Neural cell (in vitro differentiated cells): ENCODE measurements at regions not wholly inside any gene's neighbourhood (a gene's known extent, or its start where the extent isn't known, plus 50 kb on each side); places are given as distances from the start of the nearest gene placed in this dataset.

Experiments used
- H2AFZ ChIP-seq: fragments of 200-600, 300-800 bp; sonication (generic), shearing (Covaris generic); 2 replicates; pipeline ENCODE4 v1.6.0; 2014; ENCODE audit warnings: low read depth, mild to moderate bottlenecking, antibody characterized with exemption, low read length, moderate library complexity
- H3F3A ChIP-seq: fragments of 200-600 bp; shearing (Covaris generic); 2 replicates; pipeline ENCODE4 v1.6.1; 2016; ENCODE audit warnings: mild to moderate bottlenecking, moderate library complexity, mixed read lengths, antibody characterized with exemption, low read length; ENCODE audit not compliant: insufficient read depth, poor library complexity, severe bottlenecking
- H3K27ac ChIP-seq: fragments of 200-600, 300-800 bp; sonication (generic), shearing (Covaris generic); 2 replicates; pipeline ENCODE4 v1.5.1; 2014; ENCODE audit warnings: mild to moderate bottlenecking, low read length, moderate library complexity
- H3K27me3 ChIP-seq: fragments of 300-800, 200-600 bp; sonication (generic), shearing (Covaris generic); 2 replicates; pipeline ENCODE4 v1.6.0; 2014; ENCODE audit warnings: mild to moderate bottlenecking, low read depth, low read length, moderate library complexity; ENCODE audit not compliant: insufficient read depth
- H3K36me3 ChIP-seq: fragments of 300-800, 200-600 bp; sonication (generic), shearing (Covaris generic); 2 replicates; pipeline ENCODE4 v1.5.1; 2014; ENCODE audit warnings: mild to moderate bottlenecking, antibody characterized with exemption, low read length, moderate library complexity; ENCODE audit not compliant: insufficient read depth
- H3K4me2 ChIP-seq: fragments of 300-800, 200-600 bp; sonication (generic), shearing (Covaris generic); 2 replicates; pipeline ENCODE4 v1.6.0; 2014; ENCODE audit warnings: mild to moderate bottlenecking, low read length
- H3K4me3 ChIP-seq: fragments of 300-800, 200-600 bp; sonication (generic), shearing (Covaris generic); 2 replicates; pipeline ENCODE4 v1.5.1; 2014; ENCODE audit warnings: mild to moderate bottlenecking, low read length, moderate library complexity
- H3K79me2 ChIP-seq: fragments of 200-600 bp; shearing (Covaris generic); replicated peaks from 2 replicates; pipeline ENCODE4 v1.6.0; 2014; ENCODE audit warnings: mild to moderate bottlenecking, low read length, moderate library complexity; ENCODE audit not compliant: insufficient read depth
- H3K9ac ChIP-seq: fragments of 300-800, 200-600 bp; sonication (generic), shearing (Covaris generic); 2 replicates; pipeline ENCODE4 v1.6.1; 2016; ENCODE audit warnings: mild to moderate bottlenecking, low read length, mixed read lengths
- H3K9me2 ChIP-seq: fragments of 200-600 bp; shearing (Covaris generic); 2 replicates; pipeline ENCODE4 v1.6.1; 2016; ENCODE audit warnings: mild to moderate bottlenecking, low read length, mixed read lengths; ENCODE audit not compliant: insufficient read depth
- H3K9me3 ChIP-seq: fragments of 200-600, 300-800 bp; sonication (generic), shearing (Covaris generic); 2 replicates; pipeline ENCODE4 v1.6.1; 2016; ENCODE audit warnings: mild to moderate bottlenecking, mixed run types, low read length, moderate library complexity, mixed read lengths
- H4K20me1 ChIP-seq: fragments of 200-600 bp; shearing (Covaris generic); 2 replicates; pipeline ENCODE4 v1.6.1; 2016; ENCODE audit warnings: mild to moderate bottlenecking, mixed run types; ENCODE audit not compliant: insufficient read depth
- CTCF ChIP-seq: fragments of 450-650 bp; IDR thresholded peaks from 2 replicates; pipeline ENCODE4 v1.5.1; 2014; ENCODE audit warnings: antibody characterized with exemption, mild to moderate bottlenecking, moderate library complexity; ENCODE audit not compliant: poor library complexity, severe bottlenecking
- EP300 ChIP-seq: fragments of 450-650 bp; conservative IDR thresholded peaks from 2 replicates; pipeline ENCODE4 v1.6.1; 2014; ENCODE audit warnings: antibody characterized with exemption, mild to moderate bottlenecking, moderate library complexity; ENCODE audit not compliant: poor library complexity, severe bottlenecking
- EZH2 ChIP-seq: fragments of 200-600, 300-800 bp; shearing (Covaris generic), sonication (generic); IDR thresholded peaks from 2 replicates; pipeline ENCODE4 v1.6.1; 2014; ENCODE audit warnings: antibody characterized with exemption, low read length, borderline replicate concordance, mild to moderate bottlenecking; ENCODE audit not compliant: insufficient read depth, poor library complexity, severe bottlenecking
- MXI1 ChIP-seq: fragments of 450-650 bp; conservative IDR thresholded peaks from 2 replicates; pipeline ENCODE4 v1.6.1; 2014; ENCODE audit warnings: antibody characterized with exemption, mild to moderate bottlenecking; ENCODE audit not compliant: poor library complexity, severe bottlenecking
- POLR2AphosphoS5 ChIP-seq: IDR thresholded peaks from 2 replicates; pipeline ENCODE4 v1.6.1; 2012
- RAD21 ChIP-seq: fragments of 450-650 bp; conservative IDR thresholded peaks from 2 replicates; pipeline ENCODE4 v1.6.1; 2014; ENCODE audit warnings: antibody characterized with exemption, mild to moderate bottlenecking, moderate library complexity
- REST ChIP-seq: IDR thresholded peaks from 2 replicates; pipeline ENCODE4 v1.6.1; 2012; ENCODE audit warnings: borderline replicate concordance
- SMC3 ChIP-seq: fragments of 450-650 bp; conservative IDR thresholded peaks from 2 replicates; pipeline ENCODE4 v1.6.1; 2014; ENCODE audit warnings: antibody characterized with exemption, mild to moderate bottlenecking, moderate library complexity; ENCODE audit not compliant: poor library complexity
- TAF1 ChIP-seq: IDR thresholded peaks from 2 replicates; pipeline ENCODE4 v1.6.1; 2012; ENCODE audit warnings: low read depth

- Histone ChIP-seq H3K9ac (no peak overlapping the region), H3K36me3 (no peaks in the 10 kb centered on the region), H3K79me2 (no peaks in the 10 kb centered on the region), H3K27me3 (no peaks in the 10 kb centered on the region), H3K4me2 (no peak overlapping the region), H2AFZ (no peak overlapping the region), H3K9me3 (no peaks in the 10 kb centered on the region), H3F3A (no peaks in the 10 kb centered on the region), H3K27ac (no peak overlapping the region), H4K20me1 (no peaks in the 10 kb centered on the region), H3K4me3 (no peak overlapping the region), H3K9me2 (no peaks in the 10 kb centered on the region)
- TF ChIP-seq RAD21 (no peak), MXI1 (no peak), POLR2AphosphoS5 (no peak), REST (no peak), TAF1 (no peak), EP300 (no peak), SMC3 (no peak), EZH2 (no peak), CTCF (no peak)
Measured at GRCh38 chr13:105762096-105762495, 773.4 kb downstream of the EFNB2 start.

GRCh38 chr13:105758918-105759860, 776.3 kb downstream of the EFNB2 start:
- Histone ChIP-seq H3K9me2 (no peaks in the 10 kb centered on the region), H3F3A (no peaks in the 10 kb centered on the region), H3K79me2 (no peaks in the 10 kb centered on the region), H3K36me3 (no peaks in the 10 kb centered on the region), H2AFZ (no peak overlapping the region), H3K4me3 (no peak overlapping the region), H3K9me3 (no peaks in the 10 kb centered on the region), H3K9ac (no peak overlapping the region), H3K27me3 (no peaks in the 10 kb centered on the region), H3K27ac (no peak overlapping the region), H4K20me1 (no peaks in the 10 kb centered on the region), H3K4me2 (no peak overlapping the region)
- TF ChIP-seq SMC3, result no peak
- TF ChIP-seq CTCF, result no peak
- no peak for TF ChIP-seq POLR2AphosphoS5
- TF ChIP-seq REST, result no peak
- no peak for TF ChIP-seq EZH2
- no peak for TF ChIP-seq TAF1
- TF ChIP-seq EP300, result no peak
- no peak for TF ChIP-seq MXI1
- TF ChIP-seq RAD21, result no peak
